ENCODE measurements at regions not wholly inside any gene's neighbourhood (a gene's known extent, or its start where the extent isn't known, plus 50 kb on each side); places are given as distances from the start of the nearest gene placed in this dataset.

DNA sequence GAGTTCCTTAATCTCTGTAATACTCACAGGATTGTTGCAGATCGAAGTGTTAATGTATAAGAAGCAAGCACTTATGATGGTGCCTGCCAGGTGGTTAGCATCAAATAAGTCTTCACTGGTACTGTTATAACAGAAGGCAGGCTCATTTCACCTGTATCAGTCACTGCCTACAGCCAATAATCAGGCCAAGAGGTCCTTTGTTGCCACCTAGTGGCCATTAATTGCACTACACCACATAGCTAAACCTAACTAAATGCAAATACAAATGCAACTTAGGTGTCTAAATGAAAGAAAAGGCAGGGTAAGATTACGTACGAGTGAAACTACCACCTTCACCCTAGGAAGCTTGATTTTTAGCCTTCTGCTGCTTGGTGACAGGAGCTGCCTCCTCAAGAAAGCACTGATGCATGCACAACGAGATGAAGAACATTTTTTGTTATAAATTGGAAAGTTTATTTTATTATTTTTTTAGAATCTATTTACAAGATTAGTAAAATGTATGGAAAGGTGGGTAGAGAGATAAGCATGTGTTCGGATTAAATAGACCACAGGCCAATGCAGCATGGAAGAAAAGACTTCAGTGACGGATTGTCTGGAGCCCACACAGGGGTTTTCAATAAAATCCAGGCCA lies 334.8 kb upstream of the CAMK1G start:
- ATAC-seq (ENCODE audit: low read depth), result peak; percentile 61; the same call in 2 of the 3 replicates
- no peak for DNase-seq (ENCODE audit: low spot score)

DNA sequence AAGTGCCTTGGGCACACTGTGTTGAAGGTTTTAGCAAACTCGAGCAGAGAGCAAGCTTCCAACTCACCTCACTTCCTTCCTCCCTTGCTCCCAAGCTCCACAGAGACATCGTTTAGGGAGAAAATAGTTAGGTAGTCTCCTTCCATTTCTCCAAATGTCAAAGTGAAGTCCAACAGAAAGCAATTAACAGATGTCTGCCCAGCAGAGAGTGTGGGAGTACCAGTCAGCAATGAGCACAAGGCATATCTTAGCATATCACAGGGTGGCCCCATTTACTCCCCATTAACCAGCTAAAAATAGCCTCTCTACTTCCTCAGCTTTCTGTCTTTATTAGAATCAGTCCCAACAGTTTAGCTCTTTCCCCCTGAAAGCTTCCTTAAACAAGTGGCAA lies 334.2 kb upstream of the CAMK1G start:
- H3K4me1 ChIP-seq (ENCODE audit: insufficient read depth, poor library complexity, severe bottlenecking), result no peaks in the 10 kb centered on the region
- DNase-seq (ENCODE audit: low spot score) (no peak), ATAC-seq (ENCODE audit: low read depth) (no peak)
- TF ChIP-seq CTCF (IDR thresholded peaks at IDR 0.05; ENCODE audit: poor library complexity, severe bottlenecking), result no peak
- H3K36me3 ChIP-seq (ENCODE audit: low read depth), result no peaks in the 10 kb centered on the region
- H3K27me3 ChIP-seq (ENCODE audit: insufficient read depth, poor library complexity, severe bottlenecking), result no peaks in the 10 kb centered on the region
- no peaks in the 10 kb centered on the region for H3K9me3 ChIP-seq (ENCODE audit: severe bottlenecking)
- no peak overlapping the region for H3K4me3 ChIP-seq (ENCODE audit: severe bottlenecking)
- H3K27ac ChIP-seq (ENCODE audit: poor library complexity, severe bottlenecking), result no peak overlapping the region

More for the DNA sequence above, 334.8 kb upstream of the CAMK1G start:
- no peaks in the 10 kb centered on the region for H3K9me3 ChIP-seq (ENCODE audit: severe bottlenecking)
- no peak overlapping the region for H3K27ac ChIP-seq (ENCODE audit: poor library complexity, severe bottlenecking)
- H3K4me3 ChIP-seq (ENCODE audit: severe bottlenecking), result no peak overlapping the region
- no peaks in the 10 kb centered on the region for H3K4me1 ChIP-seq (ENCODE audit: insufficient read depth, poor library complexity, severe bottlenecking)
- TF ChIP-seq CTCF (IDR thresholded peaks at IDR 0.05; ENCODE audit: poor library complexity, severe bottlenecking), result peak; percentile 79
- H3K27me3 ChIP-seq (ENCODE audit: insufficient read depth, poor library complexity, severe bottlenecking), result no peaks in the 10 kb centered on the region
- H3K36me3 ChIP-seq (ENCODE audit: low read depth), result no peaks in the 10 kb centered on the region

DNA sequence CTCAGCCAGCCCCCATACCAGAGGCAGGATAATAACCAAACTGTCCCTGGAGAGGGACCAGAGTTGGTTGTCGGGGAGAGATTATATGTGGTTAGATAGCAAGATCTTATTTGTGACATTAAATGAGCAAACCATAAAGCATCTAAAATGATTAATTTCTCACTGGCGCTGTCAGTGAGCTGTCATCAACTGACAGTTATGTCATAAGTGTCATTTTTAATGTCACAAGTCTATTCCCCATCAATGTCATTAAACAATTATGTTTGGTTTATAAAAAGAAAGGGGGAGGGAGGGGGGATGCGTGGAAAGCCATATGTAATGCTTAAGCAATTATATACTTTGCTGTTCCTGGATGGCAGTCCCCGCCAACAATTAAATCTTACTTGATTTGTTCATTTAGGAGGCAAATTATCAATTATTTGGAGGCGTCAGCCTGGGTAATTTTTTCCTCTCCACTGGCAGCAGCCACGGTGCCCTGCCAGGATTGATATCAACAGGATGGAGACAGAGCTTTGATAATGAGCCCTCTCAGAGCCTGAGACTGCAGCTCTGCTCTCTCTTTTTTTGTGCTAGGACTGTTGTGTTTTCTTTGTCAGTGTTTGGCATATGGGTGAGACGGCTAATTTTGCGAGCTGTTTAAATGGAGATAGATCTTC lies 333.6 kb upstream of the CAMK1G start:
- DNase-seq (ENCODE audit: low spot score) (no peak), ATAC-seq (ENCODE audit: low read depth) (no peak)
- no peaks in the 10 kb centered on the region for H3K9me3 ChIP-seq (ENCODE audit: severe bottlenecking)
- no peaks in the 10 kb centered on the region for H3K4me1 ChIP-seq (ENCODE audit: insufficient read depth, poor library complexity, severe bottlenecking)
- no peaks in the 10 kb centered on the region for H3K36me3 ChIP-seq (ENCODE audit: low read depth)
- H3K27ac ChIP-seq (ENCODE audit: poor library complexity, severe bottlenecking), result no peak overlapping the region
- no peaks in the 10 kb centered on the region for H3K27me3 ChIP-seq (ENCODE audit: insufficient read depth, poor library complexity, severe bottlenecking)
- no peak for TF ChIP-seq CTCF (IDR thresholded peaks at IDR 0.05; ENCODE audit: poor library complexity, severe bottlenecking)
- H3K4me3 ChIP-seq (ENCODE audit: severe bottlenecking), result no peak overlapping the region

DNA sequence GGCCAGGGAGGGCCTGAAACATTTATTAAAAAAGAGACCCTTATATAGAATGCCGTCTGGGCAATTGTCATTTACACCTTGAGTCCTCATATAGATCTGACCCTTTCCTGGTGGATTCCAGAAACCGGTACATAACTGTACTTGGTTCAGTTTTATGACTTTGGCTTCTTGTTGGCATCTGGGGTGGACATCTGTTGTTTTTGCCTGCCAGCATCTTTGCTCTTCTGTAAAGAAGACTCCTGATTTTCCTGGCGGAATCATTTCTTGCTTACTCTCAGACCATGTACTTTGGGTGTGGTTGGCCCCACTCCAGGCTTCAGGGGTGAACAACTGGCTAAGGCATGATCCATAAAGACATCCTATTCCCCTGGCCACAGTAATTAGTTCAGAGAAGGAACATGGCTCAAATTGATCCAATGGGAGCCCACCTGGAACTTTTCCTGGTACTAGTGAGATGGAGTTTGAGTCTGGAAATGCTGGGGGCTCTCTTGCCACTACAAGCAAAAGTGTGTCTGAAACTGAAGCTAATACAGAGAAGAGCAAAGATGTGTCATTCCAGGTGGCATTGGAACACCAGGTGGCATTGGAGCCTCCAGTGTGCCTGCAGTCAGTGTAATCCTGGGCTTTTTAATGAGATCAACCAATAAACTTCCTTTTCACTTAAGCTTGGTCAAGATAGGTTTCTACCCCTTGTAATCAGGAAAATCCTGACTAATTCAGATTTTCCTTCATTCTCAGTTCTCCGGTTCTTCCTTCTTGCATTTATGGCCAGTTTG lies 332.5 kb upstream of the CAMK1G start:
- peak; percentile 15 for TF ChIP-seq CTCF (IDR thresholded peaks at IDR 0.05; ENCODE audit: poor library complexity, severe bottlenecking)
- no peak for ATAC-seq (ENCODE audit: low read depth)
- no peaks in the 10 kb centered on the region for H3K9me3 ChIP-seq (ENCODE audit: severe bottlenecking)
- no peaks in the 10 kb centered on the region for H3K36me3 ChIP-seq (ENCODE audit: low read depth)
- no peak overlapping the region for H3K4me3 ChIP-seq (ENCODE audit: severe bottlenecking)
- no peaks in the 10 kb centered on the region for H3K27me3 ChIP-seq (ENCODE audit: insufficient read depth, poor library complexity, severe bottlenecking)
- H3K4me1 ChIP-seq (ENCODE audit: insufficient read depth, poor library complexity, severe bottlenecking), result no peaks in the 10 kb centered on the region
- no peak overlapping the region for H3K27ac ChIP-seq (ENCODE audit: poor library complexity, severe bottlenecking)
- no peak for DNase-seq (ENCODE audit: low spot score)

Data from RWPE2 (cell line).